GM18508 (cell line): ENCODE measurements at regions not wholly inside any gene's neighbourhood (a gene's known extent, or its start where the extent isn't known, plus 50 kb on each side); places are given as distances from the start of the nearest gene placed in this dataset.
"Not testable (repeated sequence)": the region's sequence is repeated elsewhere in the genome, so short reads cannot be mapped to it uniquely, and the experiment has no call there.

Experiments
- ATAC-seq: cut with Tn5 transposase; IDR thresholded peaks from one replicate; pipeline ENCODE4 v1.9.1; 2021; ENCODE audit warnings: moderate number of reproducible peaks; ENCODE audit not compliant: insufficient read depth, unreplicated experiment

- ATAC-seq, result no peak
Measured at GRCh38 chr10:28980264-28980663, 302.9 kb downstream of the BAMBI start.

DNA sequence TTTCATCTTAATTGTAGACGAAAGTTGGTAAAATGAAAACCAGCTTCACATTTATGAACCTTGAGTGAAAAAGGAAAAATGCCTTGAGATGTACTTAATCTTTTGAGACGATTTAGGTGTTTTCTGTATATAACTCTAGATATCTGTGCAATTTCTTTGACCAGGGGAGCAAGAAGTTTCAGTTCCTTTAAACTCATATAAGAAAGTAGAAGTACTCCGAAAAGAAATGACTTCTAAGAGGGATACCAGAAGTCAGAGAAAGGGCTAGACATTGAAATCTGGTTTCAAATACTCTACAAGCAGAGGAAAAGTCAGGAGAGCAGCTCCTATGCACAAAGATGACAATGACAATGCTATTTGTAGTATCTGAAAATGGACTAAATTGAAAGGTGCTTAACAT lies 303.7 kb downstream of the BAMBI start:
- no peak for ATAC-seq

- no peak for ATAC-seq
Measured at GRCh38 chr10:28982974-28983373, 305.7 kb downstream of the BAMBI start.

DNA sequence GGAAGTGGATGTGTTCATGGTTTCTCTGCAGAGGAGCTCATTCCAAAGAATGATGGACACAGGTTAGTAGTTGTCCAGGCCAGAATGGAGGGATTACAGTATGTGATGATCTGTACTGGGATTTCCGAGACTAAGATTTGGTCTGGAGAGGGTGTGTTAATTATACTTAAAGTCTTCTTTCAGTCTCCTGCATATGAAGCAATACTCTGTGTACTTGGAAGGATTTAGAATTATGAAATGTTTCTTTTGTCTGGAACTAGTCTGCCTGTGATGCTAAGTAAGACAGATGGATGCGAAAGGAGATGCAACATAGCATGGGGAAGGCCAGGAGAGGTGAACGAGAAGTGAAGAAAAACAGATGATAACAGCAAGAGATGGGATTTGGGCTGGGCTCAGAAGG lies 305.1 kb upstream of the LYZL1 start:
- ATAC-seq, result no peak

DNA sequence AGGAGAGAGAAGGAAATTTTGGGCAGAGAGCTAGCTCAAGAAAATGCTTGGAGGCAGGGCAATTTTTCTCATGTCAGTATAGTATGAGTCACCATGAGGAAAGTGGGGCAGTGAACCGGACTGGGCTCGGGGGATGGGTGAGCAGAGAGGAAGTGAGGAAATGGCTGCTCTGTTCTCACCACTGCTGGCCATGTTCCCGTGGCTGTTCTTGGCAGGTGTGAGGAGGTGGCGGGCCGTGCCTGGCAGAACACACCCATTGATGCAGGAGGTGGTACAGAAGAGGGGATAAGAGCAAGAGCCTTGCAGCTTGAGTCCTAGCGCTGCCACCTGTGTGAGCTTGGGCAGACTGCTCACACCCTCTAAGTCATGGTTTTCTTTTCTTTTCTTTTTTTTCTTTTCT lies 304.4 kb upstream of the LYZL1 start:
- ATAC-seq, result peak; percentile 48

- no peak for ATAC-seq
Measured at GRCh38 chr10:28985137-28985885, 303.6 kb upstream of the LYZL1 start.

DNA sequence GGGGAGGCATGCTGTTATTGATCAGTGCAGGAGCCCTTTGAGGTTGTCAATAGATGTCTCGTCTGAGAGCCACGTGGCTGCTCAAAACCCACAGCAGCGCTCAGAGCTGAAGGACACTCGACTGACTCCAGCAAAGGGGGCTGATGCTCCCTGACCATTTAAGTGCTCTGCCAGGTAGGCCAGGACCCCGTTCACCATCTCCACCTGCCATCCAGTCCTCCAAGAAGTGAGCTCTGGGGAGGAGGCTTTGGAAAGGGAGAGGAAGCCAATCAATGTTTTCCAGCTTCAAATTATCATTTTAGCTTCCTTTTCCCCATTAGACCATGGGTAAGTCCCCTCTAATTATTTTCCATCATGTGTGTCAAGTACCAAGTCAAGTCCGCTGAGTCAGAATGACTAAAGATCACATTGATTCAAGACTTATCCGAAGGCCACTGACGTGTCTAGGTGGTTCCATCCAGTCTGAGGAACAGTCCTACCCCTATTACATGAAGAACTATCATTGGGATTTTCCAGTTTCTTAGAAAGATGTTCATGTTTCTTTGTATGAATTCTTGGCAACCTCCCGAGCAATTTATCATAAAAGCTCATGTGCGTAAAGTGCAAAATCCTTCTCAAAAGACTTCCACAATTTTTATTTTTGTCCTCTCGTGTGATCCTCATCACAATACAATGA lies 302.6 kb upstream of the LYZL1 start:
- no peak for ATAC-seq

DNA sequence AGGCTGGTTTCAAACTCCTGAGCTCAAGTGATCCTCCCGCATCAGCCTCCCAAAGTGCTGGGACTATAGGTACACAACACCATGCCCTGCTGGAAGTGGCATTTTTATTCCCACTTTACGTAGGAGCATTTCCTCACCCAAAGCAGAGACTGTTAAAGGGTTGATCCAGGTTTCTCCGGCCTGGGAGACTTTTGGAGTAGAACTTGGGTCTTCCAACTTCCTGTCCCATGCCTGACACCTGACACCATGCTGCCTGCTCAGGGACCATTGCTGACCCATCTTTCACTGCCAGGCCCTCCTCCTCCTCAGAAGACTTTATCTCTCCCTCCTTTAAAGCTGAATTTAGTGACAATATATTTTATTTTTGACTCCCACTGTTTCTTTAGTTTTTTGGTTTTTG lies 302.0 kb upstream of the LYZL1 start:
- no peak for ATAC-seq

- no peak for ATAC-seq
Measured at GRCh38 chr10:28987555-28988320, 301.1 kb upstream of the LYZL1 start.

DNA sequence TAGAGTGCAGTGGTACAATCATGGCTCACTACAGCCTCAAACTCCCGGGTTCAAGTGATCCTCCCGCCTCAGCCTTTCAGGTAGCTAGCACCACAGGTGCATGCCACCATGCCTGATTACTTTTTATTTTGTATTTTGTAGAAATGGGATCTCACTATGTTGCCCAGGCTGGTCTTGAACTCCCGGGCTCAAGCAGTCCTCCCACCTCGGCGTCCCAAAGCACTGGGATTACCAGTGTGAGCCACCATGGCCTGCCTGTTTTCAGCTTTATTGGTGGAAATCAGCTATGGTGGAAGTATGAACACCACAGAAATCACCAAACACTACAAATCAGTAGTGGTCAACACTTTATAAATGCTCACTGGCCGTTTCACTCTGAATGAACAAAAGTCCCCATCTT lies 299.9 kb upstream of the LYZL1 start:
- ATAC-seq, result no peak

GRCh38 chr10:28991333-28992270 lies 297.3 kb upstream of the LYZL1 start:
- ATAC-seq, result no peak

- ATAC-seq, result no peak
Measured at GRCh38 chr10:28993056-28993455, 295.8 kb upstream of the LYZL1 start.

DNA sequence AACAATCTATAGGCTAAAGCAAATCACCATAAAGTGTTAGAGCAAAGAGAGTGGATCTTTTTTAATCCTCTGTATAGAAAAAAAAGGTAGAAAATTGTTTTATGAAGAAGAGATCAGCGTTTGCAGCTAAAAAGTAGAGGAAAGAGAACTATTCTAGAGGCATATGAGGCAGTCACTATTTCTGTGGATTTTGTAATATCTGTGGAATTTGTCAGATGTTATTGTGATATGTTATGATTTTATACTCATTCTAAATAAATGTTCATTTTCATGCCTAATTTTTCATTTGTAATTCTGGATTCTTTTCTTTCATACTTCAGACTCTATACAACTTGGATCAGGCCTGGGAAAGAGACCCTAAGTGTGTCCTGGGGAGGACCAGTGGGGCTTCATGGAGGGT lies 295.0 kb upstream of the LYZL1 start:
- ATAC-seq, result no peak

GRCh38 chr10:28994802-28995201 lies 294.1 kb upstream of the LYZL1 start:
- not testable (repeated sequence) for ATAC-seq

- no peak for ATAC-seq
Measured at GRCh38 chr10:28995497-28995896, 293.4 kb upstream of the LYZL1 start.

DNA sequence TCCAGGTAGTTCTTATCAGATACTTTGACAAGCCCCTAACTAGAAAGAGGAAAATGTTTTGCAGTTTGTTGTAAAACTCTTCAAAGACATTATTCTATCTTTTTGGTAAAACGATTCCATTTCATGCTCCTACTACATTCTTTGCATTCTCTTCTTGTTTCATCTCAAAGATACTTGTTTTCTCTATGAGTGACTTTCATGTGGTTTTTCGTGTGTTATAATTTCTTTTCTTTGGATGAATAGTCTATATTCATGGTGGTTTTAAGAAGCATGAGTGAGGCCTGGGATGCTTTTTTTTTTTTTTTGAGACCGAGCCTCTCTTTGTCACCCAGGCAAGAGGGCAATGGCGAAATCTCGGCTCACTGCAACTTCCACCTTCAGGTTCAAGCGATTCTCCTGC lies 292.5 kb upstream of the LYZL1 start:
- ATAC-seq, result no peak

GRCh38 chr10:28996947-28997551 lies 291.8 kb upstream of the LYZL1 start:
- no peak for ATAC-seq

GRCh38 chr10:28997734-28998133 lies 291.1 kb upstream of the LYZL1 start:
- ATAC-seq, result no peak

DNA sequence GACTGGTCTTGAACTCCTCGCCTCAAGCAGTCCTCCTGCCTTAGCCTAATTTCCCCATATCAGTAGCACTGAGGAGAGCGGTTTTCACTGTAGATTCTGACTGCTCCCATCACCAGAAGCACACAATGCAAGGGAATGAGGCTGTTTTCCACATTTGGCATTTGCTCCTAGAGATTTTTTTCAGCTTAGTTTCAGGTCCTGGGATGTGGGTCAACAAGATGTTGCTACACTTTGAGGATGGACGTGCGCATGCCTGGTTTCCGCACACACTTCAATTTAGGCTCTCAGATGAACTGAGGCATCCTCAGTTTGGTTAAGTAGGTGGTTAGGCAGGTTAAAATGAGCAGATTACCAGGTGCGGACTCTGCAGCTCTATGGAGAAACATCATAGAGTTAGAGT lies 287.1 kb upstream of the LYZL1 start:
- ATAC-seq, result no peak

GRCh38 chr10:29003014-29003413 lies 285.9 kb upstream of the LYZL1 start:
- ATAC-seq, result not testable (repeated sequence)
